SK-MEL-5 (cell line): ENCODE measurements at regions not wholly inside any gene's neighbourhood (a gene's known extent, or its start where the extent isn't known, plus 50 kb on each side); places are given as distances from the start of the nearest gene placed in this dataset.
"Not testable (repeated sequence)": the region's sequence is repeated elsewhere in the genome, so short reads cannot be mapped to it uniquely, and the experiment has no call there.

Experiments
- DNase-seq: peaks from one replicate; pipeline ENCODE4 v3.0.0-alpha.2; 2016; ENCODE audit warnings: low read depth, low spot score
- in situ Hi-C: cut with HindIII; loops from 2 replicates; pipeline ENCODE4 v1.10.0; 2016; ENCODE audit warnings: low sequenced_read_pairs, high pct_unique_total_duplicates, low pct_unique_long_range_greater_than_20kb

DNA sequence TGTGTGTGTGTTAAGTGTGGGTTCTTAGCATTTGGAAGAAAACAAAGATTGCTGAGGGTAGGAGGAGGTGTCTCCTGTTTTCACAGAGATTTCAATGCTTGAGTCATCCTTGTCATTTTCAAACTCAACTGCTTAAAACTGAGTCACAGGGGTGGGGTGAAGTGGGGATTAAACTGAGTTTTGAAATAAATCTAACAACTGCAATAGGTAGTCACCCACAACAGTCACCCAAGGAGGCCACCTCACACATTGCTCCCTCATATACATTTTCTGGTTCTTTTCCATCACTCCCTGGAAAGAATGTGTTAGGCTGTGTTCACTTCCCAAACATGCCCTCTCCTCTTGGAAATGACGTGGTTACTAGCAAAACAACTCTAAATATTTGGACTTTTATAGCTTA lies 187.7 kb upstream of the CMC1 start:
- DNase-seq, result no peak

GRCh38 chr3:28056806-28057205 lies 184.6 kb upstream of the CMC1 start:
- DNase-seq, result no peak
- in situ Hi-C loops, result no loop called here

More for the DNA sequence above, 187.7 kb upstream of the CMC1 start:
- in situ Hi-C loops, result no loop called here

DNA sequence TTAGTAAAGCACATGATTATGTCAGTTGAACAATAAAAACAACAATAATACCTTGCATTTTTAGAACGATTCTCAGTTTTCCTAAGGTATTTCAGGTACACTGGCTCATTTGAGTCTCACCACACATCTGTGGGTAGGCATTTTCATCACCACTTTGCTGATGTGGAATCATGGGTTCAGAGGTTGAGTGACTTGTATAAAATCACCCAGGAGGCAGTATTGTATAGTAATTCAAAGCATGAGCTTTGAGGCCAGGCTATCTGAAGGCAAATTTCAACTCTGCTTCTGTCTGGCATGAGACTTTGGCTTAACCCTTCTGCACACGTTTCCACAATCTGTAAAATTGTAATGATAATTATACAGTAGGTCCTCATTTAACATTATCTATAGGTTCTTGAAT lies 183.9 kb upstream of the CMC1 start:
- no peak for DNase-seq
- in situ Hi-C loops, result no loop called here

- in situ Hi-C loops, DNase-seq: not testable (repeated sequence)
These were observed 182.2 kb upstream of the CMC1 start for GRCh38 chr3:28059199-28059598.

- DNase-seq, result no peak
- in situ Hi-C loops, result no loop called here
These were observed 175.4 kb upstream of the CMC1 start for GRCh38 chr3:28066020-28066419.

DNA sequence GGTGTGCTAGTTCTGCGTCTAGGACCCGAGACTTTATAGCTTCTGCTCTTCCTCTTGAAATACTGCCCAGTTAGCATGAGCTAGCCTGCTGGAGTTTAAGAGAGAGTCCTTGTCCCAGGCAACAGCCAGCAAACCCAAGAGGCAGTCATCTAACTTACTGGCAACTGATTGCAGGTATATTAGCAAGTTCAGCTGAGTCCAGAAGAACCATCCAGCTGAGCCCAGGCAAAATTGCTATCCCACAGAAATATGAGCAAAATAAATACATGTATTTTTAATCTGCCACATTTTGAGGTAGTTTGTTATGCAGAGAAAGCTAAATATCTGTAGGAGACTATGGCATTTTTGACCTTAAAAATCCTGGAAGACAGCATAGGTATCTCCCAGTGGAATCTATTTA lies 174.4 kb upstream of the CMC1 start:
- in situ Hi-C loops, result no loop called here
- no peak for DNase-seq

DNA sequence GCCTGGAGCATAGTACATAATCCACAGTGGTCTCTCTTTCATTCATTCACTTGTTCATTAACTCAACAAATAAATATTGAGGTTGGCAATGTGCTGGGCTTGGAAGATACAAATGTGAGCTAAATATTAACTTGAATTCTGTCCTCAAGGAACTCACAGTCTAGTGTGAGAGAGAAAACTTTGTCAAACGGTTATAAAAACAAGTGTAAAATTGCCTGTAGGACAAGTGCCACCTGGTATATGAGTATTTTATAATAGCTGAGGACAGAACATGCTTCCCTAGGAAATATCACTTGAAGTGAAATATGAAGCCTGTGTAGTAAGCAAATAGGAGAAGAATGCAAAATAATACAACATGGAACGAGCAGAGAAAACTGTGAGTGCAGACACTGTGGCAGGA lies 173.1 kb upstream of the CMC1 start:
- in situ Hi-C loops, result no loop called here
- DNase-seq, result no peak

- in situ Hi-C loops, result no loop called here
- DNase-seq, result no peak
These were observed 172.0 kb upstream of the CMC1 start for GRCh38 chr3:28069438-28069837.

GRCh38 chr3:28076246-28076645 lies 165.2 kb upstream of the CMC1 start:
- in situ Hi-C loops, result no loop called here

DNA sequence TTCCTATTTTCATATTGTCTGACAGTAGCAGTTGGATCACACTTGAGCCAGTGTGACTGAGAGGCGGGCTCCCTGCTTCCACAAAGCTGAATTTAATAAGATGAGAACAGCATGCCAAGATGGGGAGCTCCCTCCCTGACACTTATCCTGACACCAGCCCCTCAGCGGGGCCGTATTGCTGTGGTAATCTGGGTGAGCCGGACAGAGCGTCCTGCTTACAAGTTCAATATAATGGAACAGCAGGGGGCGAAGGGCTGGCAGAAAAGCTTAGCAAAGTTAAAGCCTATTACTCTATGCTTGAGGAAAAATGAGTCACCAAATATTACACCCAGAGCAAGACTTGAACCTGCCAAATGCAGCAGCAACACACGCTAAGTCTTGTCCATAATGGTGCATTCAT lies 163.8 kb upstream of the CMC1 start:
- in situ Hi-C loops, result no loop called here
- DNase-seq, result peak; percentile 15

More at GRCh38 chr3:28076246-28076645, 165.2 kb upstream of the CMC1 start:
- no peak for DNase-seq

- DNase-seq, result no peak
- in situ Hi-C loops, result no loop called here
These were observed 162.9 kb upstream of the CMC1 start for GRCh38 chr3:28078536-28078935.

DNA sequence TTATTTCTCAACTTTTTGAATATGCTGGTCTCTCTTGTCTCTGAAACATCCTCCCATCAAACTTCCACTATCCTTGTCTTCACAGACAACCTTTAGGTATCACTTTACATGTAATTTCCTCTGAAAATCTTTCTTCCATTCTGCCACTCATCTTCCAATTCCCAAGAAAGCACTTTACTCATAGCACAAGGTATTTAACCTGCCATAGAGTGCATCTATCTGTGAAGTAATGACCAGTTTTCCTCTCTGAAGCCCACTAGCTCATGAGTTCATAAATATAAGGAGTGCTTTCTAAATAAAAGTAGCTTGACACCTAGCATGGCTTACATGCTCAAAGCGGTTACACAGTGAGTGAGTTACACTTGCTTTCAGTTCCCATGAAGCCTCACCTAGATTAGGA lies 160.7 kb upstream of the CMC1 start:
- no peak for DNase-seq
- in situ Hi-C loops, result no loop called here

DNA sequence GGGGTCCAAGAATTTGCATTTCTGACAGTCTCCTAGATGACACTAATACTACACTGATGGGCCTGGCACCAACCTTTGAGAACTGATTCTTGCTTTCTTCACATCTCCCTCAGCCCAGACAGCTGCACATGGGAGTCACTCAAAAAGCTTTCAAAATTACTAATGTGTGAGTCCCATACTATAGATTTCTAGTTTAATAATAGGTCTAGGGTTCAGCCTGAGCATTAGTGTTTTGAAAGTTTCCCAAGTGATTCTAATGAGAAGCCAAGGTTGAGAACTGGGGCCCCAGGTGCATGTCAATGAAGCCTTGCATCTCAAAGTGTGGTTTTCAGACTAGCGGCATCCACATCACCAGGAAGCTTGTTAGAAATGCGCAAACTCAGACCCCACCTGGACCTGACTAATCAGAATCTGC lies 159.9 kb upstream of the CMC1 start:
- in situ Hi-C loops, result no loop called here
- DNase-seq, result no peak

DNA sequence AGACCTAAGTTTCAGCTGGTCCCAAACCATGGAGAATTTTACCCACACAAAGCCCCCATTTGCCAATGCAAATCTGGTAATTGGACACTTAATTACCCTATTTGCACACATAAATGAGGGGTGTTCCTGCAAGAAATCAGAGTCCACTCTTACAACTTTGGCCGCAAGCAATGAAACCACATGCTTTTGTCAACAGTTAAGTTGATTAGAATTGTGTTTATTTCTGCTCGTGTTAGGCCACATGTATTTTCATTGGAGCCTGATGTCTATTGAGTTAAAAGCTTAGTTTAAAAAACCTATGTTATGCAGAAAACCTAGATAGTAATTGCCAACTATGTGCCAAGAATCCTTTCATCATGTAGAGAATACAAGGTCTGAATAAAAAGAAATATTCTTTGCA lies 153.8 kb upstream of the CMC1 start:
- in situ Hi-C loops, result no loop called here
- no peak for DNase-seq

DNA sequence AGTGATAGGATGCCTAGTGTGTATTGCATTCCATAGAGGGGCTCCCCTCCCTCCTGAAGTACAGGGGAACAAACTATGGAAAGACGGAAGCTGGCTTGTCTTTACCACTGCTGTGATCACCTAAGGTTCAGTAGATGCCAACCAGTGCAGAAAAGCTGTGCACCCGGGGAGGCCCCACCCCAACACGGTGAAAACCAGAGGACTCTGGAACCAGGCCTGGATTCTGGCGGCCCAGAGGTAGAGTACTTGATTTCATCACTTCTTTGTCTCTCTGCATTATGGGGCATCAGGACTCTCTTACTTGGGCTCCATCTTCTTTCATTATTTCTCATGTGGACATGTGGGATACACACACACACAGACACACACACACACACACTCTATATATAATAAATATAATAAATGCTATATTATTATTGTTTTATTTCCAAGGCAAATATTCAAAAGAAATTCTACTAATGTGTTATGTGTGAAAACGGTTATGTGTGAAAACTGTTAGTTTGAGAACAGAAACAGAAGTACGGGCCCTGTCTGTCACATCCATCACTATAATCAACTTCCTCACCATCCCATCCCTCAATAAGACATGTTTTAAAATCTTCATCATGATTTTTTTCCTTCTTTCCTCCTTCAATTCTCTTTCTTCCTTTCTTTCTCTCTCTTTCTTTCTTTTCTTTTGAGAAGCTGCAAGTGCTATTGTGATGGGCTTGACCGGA lies 152.4 kb upstream of the CMC1 start:
- in situ Hi-C loops, result no loop called here

GRCh38 chr3:28089527-28089897 lies 151.9 kb upstream of the CMC1 start:
- DNase-seq, result no peak
- in situ Hi-C loops, result no loop called here

More for the DNA sequence above, 152.4 kb upstream of the CMC1 start:
- no peak for DNase-seq

- DNase-seq, result no peak
- in situ Hi-C loops, result no loop called here
These were observed 142.1 kb upstream of the CMC1 start for GRCh38 chr3:28099296-28099695.

DNA sequence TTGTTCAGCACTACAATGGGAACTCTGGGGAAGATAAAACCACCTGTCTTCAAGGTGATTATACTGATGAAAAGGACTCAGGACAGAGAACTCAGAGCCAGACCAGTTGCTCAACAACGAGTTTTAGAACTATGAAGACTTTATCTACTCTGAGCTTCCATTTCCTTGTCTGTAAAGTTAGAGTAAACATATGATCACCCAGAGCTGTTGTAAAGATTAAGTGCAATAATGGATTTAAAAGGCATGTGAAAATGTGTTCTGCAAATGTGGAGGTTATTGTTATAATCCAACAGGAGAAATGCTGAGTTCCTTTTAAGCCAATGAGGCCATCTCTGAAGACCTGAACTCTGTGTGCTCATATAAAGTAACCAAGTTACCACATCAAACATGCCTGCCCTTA lies 139.7 kb upstream of the CMC1 start:
- in situ Hi-C loops, result no loop called here
- no peak for DNase-seq

DNA sequence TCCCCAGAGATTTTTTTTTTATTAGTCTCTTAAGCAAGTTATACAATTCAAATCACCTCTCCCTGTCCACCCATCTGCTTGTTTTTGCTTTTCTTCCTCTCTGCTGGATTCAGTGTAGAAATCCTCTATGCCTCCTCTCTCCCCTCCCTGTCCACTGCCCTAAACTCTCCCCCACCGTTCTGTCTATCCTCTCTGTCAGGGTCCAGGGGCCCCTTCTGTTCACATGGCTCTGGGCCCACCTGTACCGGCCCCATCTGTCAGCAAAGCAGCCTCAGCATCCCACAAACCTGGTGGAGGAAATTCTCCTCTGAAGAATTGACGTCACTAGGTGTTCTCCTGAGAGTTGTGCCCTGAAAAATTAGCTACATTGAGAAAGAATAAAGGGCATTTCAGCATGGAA lies 137.6 kb upstream of the CMC1 start:
- in situ Hi-C loops, result no loop called here
- no peak for DNase-seq
